ENCODE measurements at regions not wholly inside any gene's neighbourhood (a gene's known extent, or its start where the extent isn't known, plus 50 kb on each side); places are given as distances from the start of the nearest gene placed in this dataset.

DNA sequence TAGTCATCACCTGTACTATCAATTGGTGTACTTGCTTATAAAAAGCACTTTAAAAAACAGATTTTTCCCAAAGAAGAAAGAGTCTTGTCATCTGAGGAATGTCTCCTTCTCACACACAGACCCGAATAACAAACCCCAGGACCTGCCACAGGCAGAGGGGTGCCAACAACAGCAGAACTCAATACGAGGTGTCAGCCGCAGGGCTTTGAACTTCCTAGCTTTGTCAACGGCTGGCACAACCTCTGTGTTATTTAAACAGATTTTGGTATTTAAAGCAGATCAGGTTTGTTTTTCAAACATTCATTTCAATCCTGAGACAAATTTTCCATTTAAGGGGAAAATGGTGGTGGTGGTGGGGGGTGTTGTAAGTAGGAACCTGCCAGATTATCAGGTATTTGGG, 138.4 kb upstream of the RIOK3 start:
- H3K27me3 ChIP-seq (ENCODE audit: control insufficient read depth in 2 of 2, insufficient read depth in 2 of 2, low read length in 2 of 2), result no peaks in the 10 kb centered on the region
- no peak for FAIRE-seq
- ChIA-PET POLR2A (no interaction called here), CTCF (ENCODE audit: low intra/inter-chr PET ratio) (no interaction called here)
- BruUV-seq (replicated peaks), result no TSS peak
- H3K36me3 ChIP-seq (ENCODE audit: control insufficient read depth, insufficient read depth, low read length), result no peaks in the 10 kb centered on the region
- TF ChIP-seq, protein P1, sequence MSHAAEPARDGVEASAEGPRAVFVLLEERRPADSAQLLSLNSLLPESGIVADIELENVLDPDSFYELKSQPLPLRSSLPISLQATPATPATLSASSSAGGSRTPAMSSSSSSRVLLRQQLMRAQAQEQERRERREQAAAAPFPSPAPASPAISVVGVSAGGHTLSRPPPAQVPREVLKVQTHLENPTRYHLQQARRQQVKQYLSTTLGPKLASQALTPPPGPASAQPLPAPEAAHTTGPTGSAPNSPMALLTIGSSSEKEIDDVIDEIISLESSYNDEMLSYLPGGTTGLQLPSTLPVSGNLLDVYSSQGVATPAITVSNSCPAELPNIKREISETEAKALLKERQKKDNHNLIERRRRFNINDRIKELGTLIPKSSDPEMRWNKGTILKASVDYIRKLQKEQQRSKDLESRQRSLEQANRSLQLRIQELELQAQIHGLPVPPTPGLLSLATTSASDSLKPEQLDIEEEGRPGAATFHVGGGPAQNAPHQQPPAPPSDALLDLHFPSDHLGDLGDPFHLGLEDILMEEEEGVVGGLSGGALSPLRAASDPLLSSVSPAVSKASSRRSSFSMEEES (CRISPR knock-in tag; IDR thresholded peaks at IDR 0.05), result no peak
- TF ChIP-seq, protein P2, sequence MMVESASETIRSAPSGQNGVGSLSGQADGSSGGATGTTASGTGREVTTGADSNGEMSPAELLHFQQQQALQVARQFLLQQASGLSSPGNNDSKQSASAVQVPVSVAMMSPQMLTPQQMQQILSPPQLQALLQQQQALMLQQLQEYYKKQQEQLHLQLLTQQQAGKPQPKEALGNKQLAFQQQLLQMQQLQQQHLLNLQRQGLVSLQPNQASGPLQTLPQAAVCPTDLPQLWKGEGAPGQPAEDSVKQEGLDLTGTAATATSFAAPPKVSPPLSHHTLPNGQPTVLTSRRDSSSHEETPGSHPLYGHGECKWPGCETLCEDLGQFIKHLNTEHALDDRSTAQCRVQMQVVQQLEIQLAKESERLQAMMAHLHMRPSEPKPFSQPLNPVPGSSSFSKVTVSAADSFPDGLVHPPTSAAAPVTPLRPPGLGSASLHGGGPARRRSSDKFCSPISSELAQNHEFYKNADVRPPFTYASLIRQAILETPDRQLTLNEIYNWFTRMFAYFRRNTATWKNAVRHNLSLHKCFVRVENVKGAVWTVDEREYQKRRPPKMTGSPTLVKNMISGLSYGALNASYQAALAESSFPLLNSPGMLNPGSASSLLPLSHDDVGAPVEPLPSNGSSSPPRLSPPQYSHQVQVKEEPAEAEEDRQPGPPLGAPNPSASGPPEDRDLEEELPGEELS (CRISPR knock-in tag; IDR thresholded peaks at IDR 0.05; ENCODE audit: borderline replicate concordance), result no peak
- TF ChIP-seq SNIP1 (IDR thresholded peaks at IDR 0.05; ENCODE audit: low read depth) (no peak), ZNF146 (CRISPR knock-in tag; IDR thresholded peaks at IDR 0.05; ENCODE audit: unreplicated experiment) (no peak), MTA1 (IDR thresholded peaks at IDR 0.05; ENCODE audit: borderline replicate concordance) (no peak)
- TF ChIP-seq, protein P3, sequence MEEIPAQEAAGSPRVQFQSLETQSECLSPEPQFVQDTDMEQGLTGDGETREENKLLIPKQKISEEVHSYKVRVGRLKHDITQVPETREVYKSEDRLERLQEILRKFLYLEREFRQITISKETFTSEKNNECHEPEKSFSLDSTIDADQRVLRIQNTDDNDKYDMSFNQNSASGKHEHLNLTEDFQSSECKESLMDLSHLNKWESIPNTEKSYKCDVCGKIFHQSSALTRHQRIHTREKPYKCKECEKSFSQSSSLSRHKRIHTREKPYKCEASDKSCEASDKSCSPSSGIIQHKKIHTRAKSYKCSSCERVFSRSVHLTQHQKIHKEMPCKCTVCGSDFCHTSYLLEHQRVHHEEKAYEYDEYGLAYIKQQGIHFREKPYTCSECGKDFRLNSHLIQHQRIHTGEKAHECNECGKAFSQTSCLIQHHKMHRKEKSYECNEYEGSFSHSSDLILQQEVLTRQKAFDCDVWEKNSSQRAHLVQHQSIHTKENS (CRISPR knock-in tag; IDR thresholded peaks at IDR 0.05), result no peak
- TF ChIP-seq, protein P4, sequence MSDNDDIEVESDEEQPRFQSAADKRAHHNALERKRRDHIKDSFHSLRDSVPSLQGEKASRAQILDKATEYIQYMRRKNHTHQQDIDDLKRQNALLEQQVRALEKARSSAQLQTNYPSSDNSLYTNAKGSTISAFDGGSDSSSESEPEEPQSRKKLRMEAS (CRISPR knock-in tag; IDR thresholded peaks at IDR 0.05), result no peak
- TF ChIP-seq, protein P5, sequence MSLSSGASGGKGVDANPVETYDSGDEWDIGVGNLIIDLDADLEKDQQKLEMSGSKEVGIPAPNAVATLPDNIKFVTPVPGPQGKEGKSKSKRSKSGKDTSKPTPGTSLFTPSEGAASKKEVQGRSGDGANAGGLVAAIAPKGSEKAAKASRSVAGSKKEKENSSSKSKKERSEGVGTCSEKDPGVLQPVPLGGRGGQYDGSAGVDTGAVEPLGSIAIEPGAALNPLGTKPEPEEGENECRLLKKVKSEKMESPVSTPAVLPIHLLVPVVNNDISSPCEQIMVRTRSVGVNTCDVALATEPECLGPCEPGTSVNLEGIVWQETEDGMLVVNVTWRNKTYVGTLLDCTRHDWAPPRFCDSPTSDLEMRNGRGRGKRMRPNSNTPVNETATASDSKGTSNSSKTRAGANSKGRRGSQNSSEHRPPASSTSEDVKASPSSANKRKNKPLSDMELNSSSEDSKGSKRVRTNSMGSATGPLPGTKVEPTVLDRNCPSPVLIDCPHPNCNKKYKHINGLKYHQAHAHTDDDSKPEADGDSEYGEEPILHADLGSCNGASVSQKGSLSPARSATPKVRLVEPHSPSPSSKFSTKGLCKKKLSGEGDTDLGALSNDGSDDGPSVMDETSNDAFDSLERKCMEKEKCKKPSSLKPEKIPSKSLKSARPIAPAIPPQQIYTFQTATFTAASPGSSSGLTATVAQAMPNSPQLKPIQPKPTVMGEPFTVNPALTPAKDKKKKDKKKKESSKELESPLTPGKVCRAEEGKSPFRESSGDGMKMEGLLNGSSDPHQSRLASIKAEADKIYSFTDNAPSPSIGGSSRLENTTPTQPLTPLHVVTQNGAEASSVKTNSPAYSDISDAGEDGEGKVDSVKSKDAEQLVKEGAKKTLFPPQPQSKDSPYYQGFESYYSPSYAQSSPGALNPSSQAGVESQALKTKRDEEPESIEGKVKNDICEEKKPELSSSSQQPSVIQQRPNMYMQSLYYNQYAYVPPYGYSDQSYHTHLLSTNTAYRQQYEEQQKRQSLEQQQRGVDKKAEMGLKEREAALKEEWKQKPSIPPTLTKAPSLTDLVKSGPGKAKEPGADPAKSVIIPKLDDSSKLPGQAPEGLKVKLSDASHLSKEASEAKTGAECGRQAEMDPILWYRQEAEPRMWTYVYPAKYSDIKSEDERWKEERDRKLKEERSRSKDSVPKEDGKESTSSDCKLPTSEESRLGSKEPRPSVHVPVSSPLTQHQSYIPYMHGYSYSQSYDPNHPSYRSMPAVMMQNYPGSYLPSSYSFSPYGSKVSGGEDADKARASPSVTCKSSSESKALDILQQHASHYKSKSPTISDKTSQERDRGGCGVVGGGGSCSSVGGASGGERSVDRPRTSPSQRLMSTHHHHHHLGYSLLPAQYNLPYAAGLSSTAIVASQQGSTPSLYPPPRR (CRISPR knock-in tag; IDR thresholded peaks at IDR 0.05; ENCODE audit: borderline replicate concordance), result no peak
- ATAC-seq, result no peak
- peaks cover 0 to 3% of the 10 kb centered on the region in 2 experiments; a peak in 1 of 5 replicates for H3K4me1 ChIP-seq (replicated peaks in 1 of 2; ENCODE audit: control insufficient read depth in 2 of 2, insufficient read depth in 2 of 2, low read length in 2 of 2)
- H3K4me2 ChIP-seq (ENCODE audit: insufficient read depth, low read length), result no peak overlapping the region
- H3K79me2 ChIP-seq (ENCODE audit: control insufficient read depth, insufficient read depth, low read length), result no peaks in the 10 kb centered on the region
- H2AFZ ChIP-seq (ENCODE audit: low read depth, low read length), result no peak overlapping the region
- no peak overlapping the region for H3K4me3 ChIP-seq
- no peaks in the 10 kb centered on the region for H3K9me3 ChIP-seq (replicated peaks; ENCODE audit: control insufficient read depth, insufficient read depth, low read depth, low read length)
- in situ Hi-C loops (cut with MboI) (no loop called here), intact Hi-C loops (cut with micrococcal nuclease) (no loop called here)
- H4K20me1 ChIP-seq (replicated peaks; ENCODE audit: control insufficient read depth, insufficient read depth, low read length), result no peaks in the 10 kb centered on the region
- H3K9me1 ChIP-seq (ENCODE audit: control insufficient read depth, insufficient read depth, low read length), result no peaks in the 10 kb centered on the region
- H3K9ac ChIP-seq (ENCODE audit: insufficient read depth in 1 of 2, low read depth in 2 of 2, low read length in 2 of 2), result no peak overlapping the region
- no peak overlapping the region for H3K27ac ChIP-seq (ENCODE audit: extremely low read depth, low read depth, low read length)
- DNase-seq (ENCODE audit: extremely low read depth in 1 of 4, low spot score in 3 of 4), result no peak
- 47% methylated on average over 4 of the region's 4 CpGs for WGBS (ENCODE audit: insufficient coverage, low coverage, missing lambda C conversion rate)

All from K562 (cell line).